Endothelial cell of umbilical vein (primary cell): ENCODE measurements at regions not wholly inside any gene's neighbourhood (a gene's known extent, or its start where the extent isn't known, plus 50 kb on each side); places are given as distances from the start of the nearest gene placed in this dataset.

Experiments
- BruUV-seq: library from RNA; stranded (reverse); fragments of 400-500 nt; replicated peaks from 2 replicates; lab custom pipeline; 2021; lab: Mats Ljungman, UMichigan
- CTCF ChIA-PET: fragments of 300-600, 350-600 bp; sonication (Branson Sonifier 250); formaldehyde crosslinking; loops from one replicate; lab custom pipeline; 2021; ENCODE audit warnings: antibody characterized with exemption, inconsistent platforms; lab: Charles Lee
- POLR2A ChIA-PET: fragments of 300-600, 350-600 bp; sonication (Branson Sonifier 250); formaldehyde crosslinking; loops from one replicate; lab custom pipeline; 2021; ENCODE audit warnings: antibody characterized with exemption, inconsistent platforms; lab: Charles Lee
- DNase-seq: peaks from one replicate; pipeline ENCODE4 v3.0.0-alpha.2; 2011; ENCODE audit warnings: low read depth, low spot score
- FAIRE-seq: peaks from 2 replicates; lab custom pipeline; 2011; peaks lifted over from hg19 to GRCh38; lab: Jason Lieb, UNC
- H2AFZ ChIP-seq: 2 replicates; pipeline ENCODE4 v1.6.0; 2012; ENCODE audit warnings: low read depth, low read length, control low read depth, inconsistent platforms
- H3K27ac ChIP-seq: 2 replicates; pipeline ENCODE4 v1.5.1; 2011; ENCODE audit warnings: low read depth, mild to moderate bottlenecking, control low read depth, low read length, moderate library complexity; ENCODE audit not compliant: insufficient read depth
- H3K27me3 ChIP-seq, 2 experiments: 2 replicates each; pipeline versions ENCODE4 v1.6.0 to v1.6.1; 2011; ENCODE audit warnings: low read length in 2 of 2, mixed read lengths in 1 of 2; ENCODE audit not compliant: control insufficient read depth in 2 of 2, insufficient read depth in 2 of 2
- H3K36me3 ChIP-seq, 2 experiments: 2 replicates in 1 of 2; 3 replicates in 1 of 2; pipeline ENCODE4 v1.5.1; 2011; ENCODE audit warnings: low read length in 2 of 2, mild to moderate bottlenecking in 1 of 2, moderate library complexity in 1 of 2; ENCODE audit not compliant: control insufficient read depth in 2 of 2, insufficient read depth in 2 of 2; ENCODE audit errors: extremely low read depth in 1 of 2
- H3K4me1 ChIP-seq: 3 replicates; pipeline ENCODE4 v1.5.1; 2011; ENCODE audit warnings: mild to moderate bottlenecking, low read length; ENCODE audit not compliant: control insufficient read depth, insufficient read depth; ENCODE audit errors: extremely low read depth
- H3K4me2 ChIP-seq: 2 replicates; pipeline ENCODE4 v1.6.1; 2011; ENCODE audit warnings: low read length, control low read depth, mixed read lengths; ENCODE audit not compliant: insufficient read depth
- H3K4me3 ChIP-seq, 3 experiments: fragments of 200-600 bp in 1 of 3; sonication (generic), shearing (Covaris generic) in 1 of 3; replicated peaks in 1 of 3; 2 replicates each; pipeline ENCODE4 v1.5.1; 2011 to 2016; ENCODE audit warnings: control low read depth in 3 of 3, low read length in 3 of 3, mild to moderate bottlenecking in 2 of 3, inconsistent platforms in 1 of 3, low read depth in 1 of 3, moderate library complexity in 1 of 3; ENCODE audit not compliant: insufficient read depth in 1 of 3
- H3K79me2 ChIP-seq: 2 replicates; pipeline ENCODE4 v1.6.0; 2012; ENCODE audit warnings: low read length, inconsistent platforms; ENCODE audit not compliant: control insufficient read depth, insufficient read depth
- H3K9ac ChIP-seq: replicated peaks from 2 replicates; pipeline ENCODE3; 2011; ENCODE audit warnings: low read length, control low read depth; ENCODE audit not compliant: insufficient read depth; ENCODE audit errors: extremely low read depth
- H3K9me1 ChIP-seq: replicated peaks from 3 replicates; pipeline ENCODE4 v1.6.0; 2011; ENCODE audit warnings: mild to moderate bottlenecking, low read length; ENCODE audit not compliant: control insufficient read depth, insufficient read depth; ENCODE audit errors: extremely low read depth
- H3K9me3 ChIP-seq: replicated peaks from 2 replicates; pipeline ENCODE4 v1.5.1; 2012; ENCODE audit warnings: low read length, inconsistent platforms; ENCODE audit not compliant: control insufficient read depth, insufficient read depth
- H4K20me1 ChIP-seq: replicated peaks from 2 replicates; pipeline ENCODE3; 2011; ENCODE audit warnings: mild to moderate bottlenecking, low read length; ENCODE audit not compliant: control insufficient read depth, insufficient read depth; ENCODE audit errors: extremely low read depth
- CTCF ChIP-seq, 2 donors: IDR thresholded peaks; 1 replicate in 1 of 2; 2 replicates in 1 of 2; pipeline ENCODE4 v1.5.1; 2011; ENCODE audit warnings: low read length in 2 of 2, mild to moderate bottlenecking in 2 of 2, moderate library complexity in 2 of 2, control low read depth in 1 of 2, inconsistent platforms in 1 of 2, low read depth in 1 of 2; ENCODE audit not compliant: insufficient read depth in 1 of 2; ENCODE audit errors: extremely low read depth in 1 of 2
- EZH2 ChIP-seq: IDR thresholded peaks from 2 replicates; pipeline ENCODE4 v1.6.1; 2012; ENCODE audit warnings: borderline replicate concordance, low read depth, mild to moderate bottlenecking, moderate library complexity, low read length, inconsistent platforms; ENCODE audit not compliant: severe bottlenecking
- FOS ChIP-seq: IDR thresholded peaks from 2 replicates; pipeline ENCODE4 v1.6.1; 2011; ENCODE audit warnings: mild to moderate bottlenecking, low read length, moderate library complexity, borderline replicate concordance; ENCODE audit not compliant: insufficient read depth
- GATA2 ChIP-seq: IDR thresholded peaks from 2 replicates; pipeline ENCODE4 v1.7.0; 2011; ENCODE audit warnings: low read depth, mild to moderate bottlenecking, moderate library complexity, mixed read lengths, low read length; ENCODE audit not compliant: insufficient read length, insufficient read depth
- JUN ChIP-seq: IDR thresholded peaks from 2 replicates; pipeline ENCODE4 v1.6.1; 2011; ENCODE audit warnings: borderline replicate concordance, low read depth; ENCODE audit not compliant: insufficient read length, insufficient read depth
- MAX ChIP-seq: IDR thresholded peaks from 2 replicates; pipeline ENCODE4 v1.6.1; 2011; ENCODE audit not compliant: insufficient read depth, insufficient read length
- MYC ChIP-seq: IDR thresholded peaks from one replicate; pipeline ENCODE4 v1.6.1; 2011; ENCODE audit warnings: mild to moderate bottlenecking, low read depth, low read length
- POLR2A ChIP-seq: IDR thresholded peaks from 2 replicates; pipeline ENCODE4 v1.6.1; 2012; ENCODE audit warnings: low read depth, mild to moderate bottlenecking, control low read depth, low read length
- POLR2AphosphoS5 ChIP-seq: IDR thresholded peaks from 2 replicates; pipeline ENCODE4 v1.6.1; 2012; ENCODE audit warnings: low read depth, mild to moderate bottlenecking, control low read depth, low read length, moderate library complexity; ENCODE audit not compliant: insufficient read depth
- dilution Hi-C: fragments of 300-500 bp; cut with MboI; formaldehyde crosslinking; loops from one replicate; pipeline ENCODE4 v1.15.0; 2019; ENCODE audit warnings: low sequenced_read_pairs; ENCODE audit not compliant: extremely low pct_ligation_motif_present
- intact Hi-C: fragments of 100-400 bp; cut with micrococcal nuclease; formaldehyde crosslinking; loops from one replicate; pipeline ENCODE4 v1.10.0; 2022

GRCh38 chr1:79204779-79205479, 198.4 kb upstream of the ADGRL4 start:
- no peak overlapping the region for H3K27ac ChIP-seq
- TF ChIP-seq CTCF (IDR thresholded peaks at IDR 0.05; ENCODE audit: extremely low read depth in 1 of 2, insufficient read depth in 1 of 2, low read depth in 1 of 2, low read length in 2 of 2) (no peak), MYC (no peak), POLR2A (no peak), FOS (no peak), MAX (no peak), EZH2 (no peak), GATA2 (no peak), POLR2AphosphoS5 (no peak), JUN (no peak)
- CTCF ChIA-PET = no interaction called here
- POLR2A ChIA-PET = no interaction called here
- no peaks in the 10 kb centered on the region for H3K79me2 ChIP-seq
- no peak overlapping the region for H3K4me2 ChIP-seq
- no peaks in the 10 kb centered on the region for H4K20me1 ChIP-seq
- no peaks in the 10 kb centered on the region for H3K9me3 ChIP-seq
- intact Hi-C loops (no loop called here), dilution Hi-C loops (no loop called here)
- no peak overlapping the region for H2AFZ ChIP-seq
- no peaks in the 10 kb centered on the region for H3K36me3 ChIP-seq
- H3K9ac ChIP-seq = no peak overlapping the region
- no TSS peak for BruUV-seq
- no peaks in the 10 kb centered on the region for H3K9me1 ChIP-seq
- H3K27me3 ChIP-seq = no peaks in the 10 kb centered on the region
- H3K4me1 ChIP-seq = no peaks in the 10 kb centered on the region
- no peak for FAIRE-seq
- no peak overlapping the region for H3K4me3 ChIP-seq
- no peak for DNase-seq
